Liver (tissue), 3 donors: ENCODE measurements at regions not wholly inside any gene's neighbourhood (a gene's known extent, or its start where the extent isn't known, plus 50 kb on each side); places are given as distances from the start of the nearest gene placed in this dataset.

Experiments used
- EGR1 ChIP-seq, 2 donors: IDR thresholded peaks; 2 replicates each; pipeline ENCODE4 v1.6.1; 2016 to 2018; ENCODE audit warnings: antibody characterized with exemption in 2 of 2, low read depth in 2 of 2
- GABPA ChIP-seq, 2 donors: IDR thresholded peaks in 1 of 2; conservative IDR thresholded peaks in 1 of 2; 2 replicates each; pipeline ENCODE4 v1.6.1; 2016; ENCODE audit warnings: antibody characterized with exemption in 2 of 2, mild to moderate bottlenecking in 1 of 2, moderate library complexity in 1 of 2
- HNF4G ChIP-seq: IDR thresholded peaks from 2 replicates; pipeline ENCODE4 v1.6.1; 2016; ENCODE audit warnings: antibody characterized with exemption
- JUND ChIP-seq, 2 donors: IDR thresholded peaks; 2 replicates each; pipeline ENCODE4 v1.6.1; 2016; ENCODE audit warnings: antibody characterized with exemption in 2 of 2
- RAD21 ChIP-seq, 2 donors: IDR thresholded peaks; 2 replicates each; pipeline ENCODE4 v1.6.1; 2016; ENCODE audit warnings: antibody characterized with exemption in 2 of 2, mild to moderate bottlenecking in 2 of 2
- RXRA ChIP-seq, 2 donors: IDR thresholded peaks; 2 replicates each; pipeline ENCODE4 v1.6.1; 2017 to 2018; ENCODE audit warnings: antibody characterized with exemption in 2 of 2, mild to moderate bottlenecking in 1 of 2
- SP1 ChIP-seq: IDR thresholded peaks from 2 replicates; pipeline ENCODE4 v1.6.1; 2018; ENCODE audit warnings: antibody characterized with exemption, mild to moderate bottlenecking
- TAF1 ChIP-seq: conservative IDR thresholded peaks from 2 replicates; pipeline ENCODE4 v1.6.1; 2016; ENCODE audit warnings: antibody characterized with exemption, mild to moderate bottlenecking
- YY1 ChIP-seq: IDR thresholded peaks from 2 replicates; pipeline ENCODE4 v1.6.1; 2016; ENCODE audit warnings: antibody characterized with exemption, mild to moderate bottlenecking
- TF ChIP-seq, protein P1 (sequence below): fragments of 150-350 bp; IDR thresholded peaks from 2 replicates; pipeline ENCODE4 v1.5.1; 2017; ENCODE audit warnings: improper control_type of control experiment, low read depth, low read length; ENCODE audit not compliant: missing input control
- TF ChIP-seq, protein P2 (sequence below): IDR thresholded peaks from 2 replicates; pipeline ENCODE4 v1.6.1; 2016; ENCODE audit warnings: antibody characterized with exemption
- TF ChIP-seq, protein P3 (sequence below): IDR thresholded peaks from 2 replicates; pipeline ENCODE4 v1.6.1; 2016; ENCODE audit warnings: antibody characterized with exemption
- TF ChIP-seq, protein P4 (sequence below): IDR thresholded peaks from 2 replicates; pipeline ENCODE4 v1.6.1; 2016; ENCODE audit warnings: antibody characterized with exemption, mild to moderate bottlenecking
- TF ChIP-seq, protein P5 (sequence below): IDR thresholded peaks from 2 replicates; pipeline ENCODE4 v1.6.1; 2016; ENCODE audit warnings: antibody characterized with exemption
- donor health status: healthy.
- donor health status: healthy.

DNA sequence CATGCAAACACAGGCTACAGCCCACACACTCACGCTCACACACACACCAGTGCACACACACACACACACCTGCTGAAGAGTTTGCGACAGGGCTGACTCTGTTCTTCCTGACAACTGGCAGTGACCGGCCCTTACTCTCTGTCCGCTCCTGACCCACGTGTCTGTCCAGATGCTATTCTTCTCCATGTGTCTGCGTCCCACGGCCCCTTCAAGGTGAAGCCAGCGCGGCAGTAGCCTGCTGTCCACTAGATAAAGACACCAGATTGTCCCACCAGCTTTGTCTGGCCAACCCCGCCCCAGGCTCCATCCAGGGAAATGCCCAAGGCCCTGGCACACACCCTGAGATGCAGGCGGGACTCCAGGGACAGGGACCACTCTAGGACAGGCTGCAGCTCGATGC, 713.9 kb downstream of the BRD1 start:
- TF ChIP-seq YY1 (no peak), RXRA (IDR thresholded peaks at IDR 0.05) (no peak), HNF4G (no peak), RAD21 (IDR thresholded peaks at IDR 0.05) (no peak), GABPA (IDR thresholded peaks at IDR 0.05 in 1 of 2, conservative IDR thresholded peaks at IDR 0.05 in 1 of 2) (no peak), EGR1 (IDR thresholded peaks at IDR 0.05; ENCODE audit: low read depth in 2 of 2) (no peak), TAF1 (no peak), SP1 (no peak), JUND (IDR thresholded peaks at IDR 0.05) (no peak)
- TF ChIP-seq, protein P1, sequence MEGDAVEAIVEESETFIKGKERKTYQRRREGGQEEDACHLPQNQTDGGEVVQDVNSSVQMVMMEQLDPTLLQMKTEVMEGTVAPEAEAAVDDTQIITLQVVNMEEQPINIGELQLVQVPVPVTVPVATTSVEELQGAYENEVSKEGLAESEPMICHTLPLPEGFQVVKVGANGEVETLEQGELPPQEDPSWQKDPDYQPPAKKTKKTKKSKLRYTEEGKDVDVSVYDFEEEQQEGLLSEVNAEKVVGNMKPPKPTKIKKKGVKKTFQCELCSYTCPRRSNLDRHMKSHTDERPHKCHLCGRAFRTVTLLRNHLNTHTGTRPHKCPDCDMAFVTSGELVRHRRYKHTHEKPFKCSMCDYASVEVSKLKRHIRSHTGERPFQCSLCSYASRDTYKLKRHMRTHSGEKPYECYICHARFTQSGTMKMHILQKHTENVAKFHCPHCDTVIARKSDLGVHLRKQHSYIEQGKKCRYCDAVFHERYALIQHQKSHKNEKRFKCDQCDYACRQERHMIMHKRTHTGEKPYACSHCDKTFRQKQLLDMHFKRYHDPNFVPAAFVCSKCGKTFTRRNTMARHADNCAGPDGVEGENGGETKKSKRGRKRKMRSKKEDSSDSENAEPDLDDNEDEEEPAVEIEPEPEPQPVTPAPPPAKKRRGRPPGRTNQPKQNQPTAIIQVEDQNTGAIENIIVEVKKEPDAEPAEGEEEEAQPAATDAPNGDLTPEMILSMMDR: no peak
- TF ChIP-seq, protein P2, sequence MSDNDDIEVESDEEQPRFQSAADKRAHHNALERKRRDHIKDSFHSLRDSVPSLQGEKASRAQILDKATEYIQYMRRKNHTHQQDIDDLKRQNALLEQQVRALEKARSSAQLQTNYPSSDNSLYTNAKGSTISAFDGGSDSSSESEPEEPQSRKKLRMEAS: no peak
- TF ChIP-seq, protein P3, sequence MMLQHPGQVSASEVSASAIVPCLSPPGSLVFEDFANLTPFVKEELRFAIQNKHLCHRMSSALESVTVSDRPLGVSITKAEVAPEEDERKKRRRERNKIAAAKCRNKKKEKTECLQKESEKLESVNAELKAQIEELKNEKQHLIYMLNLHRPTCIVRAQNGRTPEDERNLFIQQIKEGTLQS: no peak
- TF ChIP-seq, protein P4, sequence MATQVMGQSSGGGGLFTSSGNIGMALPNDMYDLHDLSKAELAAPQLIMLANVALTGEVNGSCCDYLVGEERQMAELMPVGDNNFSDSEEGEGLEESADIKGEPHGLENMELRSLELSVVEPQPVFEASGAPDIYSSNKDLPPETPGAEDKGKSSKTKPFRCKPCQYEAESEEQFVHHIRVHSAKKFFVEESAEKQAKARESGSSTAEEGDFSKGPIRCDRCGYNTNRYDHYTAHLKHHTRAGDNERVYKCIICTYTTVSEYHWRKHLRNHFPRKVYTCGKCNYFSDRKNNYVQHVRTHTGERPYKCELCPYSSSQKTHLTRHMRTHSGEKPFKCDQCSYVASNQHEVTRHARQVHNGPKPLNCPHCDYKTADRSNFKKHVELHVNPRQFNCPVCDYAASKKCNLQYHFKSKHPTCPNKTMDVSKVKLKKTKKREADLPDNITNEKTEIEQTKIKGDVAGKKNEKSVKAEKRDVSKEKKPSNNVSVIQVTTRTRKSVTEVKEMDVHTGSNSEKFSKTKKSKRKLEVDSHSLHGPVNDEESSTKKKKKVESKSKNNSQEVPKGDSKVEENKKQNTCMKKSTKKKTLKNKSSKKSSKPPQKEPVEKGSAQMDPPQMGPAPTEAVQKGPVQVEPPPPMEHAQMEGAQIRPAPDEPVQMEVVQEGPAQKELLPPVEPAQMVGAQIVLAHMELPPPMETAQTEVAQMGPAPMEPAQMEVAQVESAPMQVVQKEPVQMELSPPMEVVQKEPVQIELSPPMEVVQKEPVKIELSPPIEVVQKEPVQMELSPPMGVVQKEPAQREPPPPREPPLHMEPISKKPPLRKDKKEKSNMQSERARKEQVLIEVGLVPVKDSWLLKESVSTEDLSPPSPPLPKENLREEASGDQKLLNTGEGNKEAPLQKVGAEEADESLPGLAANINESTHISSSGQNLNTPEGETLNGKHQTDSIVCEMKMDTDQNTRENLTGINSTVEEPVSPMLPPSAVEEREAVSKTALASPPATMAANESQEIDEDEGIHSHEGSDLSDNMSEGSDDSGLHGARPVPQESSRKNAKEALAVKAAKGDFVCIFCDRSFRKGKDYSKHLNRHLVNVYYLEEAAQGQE: no peak
- TF ChIP-seq, protein P5, sequence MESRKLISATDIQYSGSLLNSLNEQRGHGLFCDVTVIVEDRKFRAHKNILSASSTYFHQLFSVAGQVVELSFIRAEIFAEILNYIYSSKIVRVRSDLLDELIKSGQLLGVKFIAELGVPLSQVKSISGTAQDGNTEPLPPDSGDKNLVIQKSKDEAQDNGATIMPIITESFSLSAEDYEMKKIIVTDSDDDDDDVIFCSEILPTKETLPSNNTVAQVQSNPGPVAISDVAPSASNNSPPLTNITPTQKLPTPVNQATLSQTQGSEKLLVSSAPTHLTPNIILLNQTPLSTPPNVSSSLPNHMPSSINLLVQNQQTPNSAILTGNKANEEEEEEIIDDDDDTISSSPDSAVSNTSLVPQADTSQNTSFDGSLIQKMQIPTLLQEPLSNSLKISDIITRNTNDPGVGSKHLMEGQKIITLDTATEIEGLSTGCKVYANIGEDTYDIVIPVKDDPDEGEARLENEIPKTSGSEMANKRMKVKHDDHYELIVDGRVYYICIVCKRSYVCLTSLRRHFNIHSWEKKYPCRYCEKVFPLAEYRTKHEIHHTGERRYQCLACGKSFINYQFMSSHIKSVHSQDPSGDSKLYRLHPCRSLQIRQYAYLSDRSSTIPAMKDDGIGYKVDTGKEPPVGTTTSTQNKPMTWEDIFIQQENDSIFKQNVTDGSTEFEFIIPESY: no peak
